ENCODE measurements at regions not wholly inside any gene's neighbourhood (a gene's known extent, or its start where the extent isn't known, plus 50 kb on each side); places are given as distances from the start of the nearest gene placed in this dataset.

DNA sequence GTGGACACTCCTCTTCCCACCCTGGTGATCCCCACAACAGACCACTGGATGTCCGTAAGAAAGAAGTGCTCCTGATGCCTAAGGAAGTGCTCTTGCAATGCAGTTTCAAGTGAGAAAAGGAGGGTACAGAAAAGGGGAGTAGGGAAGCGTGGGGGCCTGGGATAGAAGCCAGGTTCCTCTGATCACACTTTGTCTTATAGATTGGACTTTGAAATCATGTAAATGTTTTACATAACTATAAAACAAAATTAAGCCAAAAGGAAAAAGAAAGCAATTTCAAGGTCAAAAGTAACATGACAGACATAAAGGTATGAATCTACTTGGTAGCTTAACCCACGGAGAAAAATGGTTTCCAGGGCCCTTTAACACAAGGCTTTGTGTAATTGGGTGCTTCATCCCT lies 107.3 kb upstream of the TRPM1 start:
- no peak for TF ChIP-seq CTCF (IDR thresholded peaks at IDR 0.05; ENCODE audit: low read depth, low read length)
- no peak overlapping the region for H3K4me3 ChIP-seq (replicated peaks in 1 of 2; ENCODE audit: low read depth in 2 of 2, low read length in 2 of 2)
- no peak for DNase-seq (ENCODE audit: low read depth in 2 of 2)

- no peak for DNase-seq (ENCODE audit: low read depth in 2 of 2)
- no peak for TF ChIP-seq CTCF (IDR thresholded peaks at IDR 0.05; ENCODE audit: low read depth, low read length)
Observed at GRCh38 chr15:31211353-31211752, 109.8 kb upstream of the TRPM1 start.

DNA sequence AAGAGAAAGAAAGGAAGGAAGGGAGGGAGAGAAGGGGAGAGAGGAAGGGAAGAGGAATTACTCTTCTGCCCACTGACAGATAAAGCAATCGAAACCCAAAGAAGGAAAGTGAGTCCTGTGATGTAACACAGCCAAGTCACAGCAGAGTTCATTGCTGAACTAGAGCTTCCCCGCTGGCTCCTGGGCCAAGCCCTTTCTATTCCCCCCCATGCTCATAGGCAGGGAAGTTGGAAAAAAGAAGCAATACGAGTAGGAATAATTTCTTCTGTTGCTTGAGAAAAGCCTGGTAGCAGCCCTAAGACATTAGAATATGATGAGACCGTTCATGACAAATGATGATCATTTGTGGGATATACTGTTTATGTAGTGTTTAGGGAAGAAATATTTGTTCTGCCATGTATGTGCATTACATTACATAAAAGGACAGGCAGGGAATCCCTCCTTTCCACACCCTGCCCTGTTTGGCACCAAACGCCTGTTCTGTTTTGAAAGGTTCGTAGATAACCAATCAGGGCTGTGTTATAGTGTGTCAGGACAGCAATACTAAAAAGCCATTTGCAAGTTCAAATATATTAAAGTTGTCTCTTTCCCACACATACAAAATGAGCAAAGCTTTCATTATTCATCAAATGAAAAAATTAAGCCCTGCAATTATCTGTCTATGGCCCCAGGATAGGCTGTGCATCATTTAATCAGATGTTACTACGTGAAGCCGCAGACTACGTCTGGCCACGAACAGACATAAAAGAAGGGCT lies 111.0 kb upstream of the TRPM1 start:
- no peak overlapping the region for H3K4me3 ChIP-seq (replicated peaks in 1 of 2; ENCODE audit: low read depth in 2 of 2, low read length in 2 of 2)
- TF ChIP-seq CTCF (IDR thresholded peaks at IDR 0.05; ENCODE audit: low read depth, low read length), result no peak
- DNase-seq (ENCODE audit: low read depth in 2 of 2), result peak in 1 of 2 donors; percentile 39

More at GRCh38 chr15:31211353-31211752, 109.8 kb upstream of the TRPM1 start:
- H3K4me3 ChIP-seq (replicated peaks in 1 of 2; ENCODE audit: low read depth in 2 of 2, low read length in 2 of 2), result no peak overlapping the region

- no peak for DNase-seq (ENCODE audit: low read depth in 2 of 2)
Observed at GRCh38 chr15:31214158-31214863, 112.3 kb upstream of the KLF13 start.

DNA sequence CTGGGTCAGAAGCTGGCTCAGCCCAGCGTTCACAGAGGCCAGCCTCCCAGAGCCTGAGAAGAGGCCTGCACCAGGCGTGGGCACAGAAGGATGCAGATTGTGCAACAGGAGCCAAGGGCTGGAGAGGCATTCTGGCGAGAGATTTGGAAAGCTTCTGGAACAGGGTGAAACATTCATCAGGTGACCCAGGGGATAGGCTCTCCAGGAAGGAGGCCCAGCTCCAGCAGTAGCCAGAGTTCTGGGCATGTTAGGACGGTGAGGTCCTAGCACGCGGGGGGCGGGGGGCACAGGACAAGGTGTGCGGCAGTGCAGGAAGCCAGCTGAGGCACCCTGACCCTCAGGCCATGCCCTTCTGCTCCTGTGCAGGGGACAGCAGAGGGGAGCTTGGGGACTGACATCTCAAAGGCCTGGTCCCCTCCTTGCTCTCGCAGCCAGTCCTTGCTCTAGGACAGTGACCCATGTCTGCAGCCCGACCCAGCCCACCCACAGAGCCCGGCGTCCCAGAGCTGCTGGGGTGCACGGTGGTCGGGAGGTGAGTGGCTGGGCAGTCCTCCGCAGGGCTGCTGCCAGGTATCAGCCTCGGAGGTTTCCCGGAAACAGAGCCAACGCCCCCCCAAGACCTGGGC lies 111.7 kb upstream of the KLF13 start:
- no peak for TF ChIP-seq CTCF (IDR thresholded peaks at IDR 0.05; ENCODE audit: low read depth, low read length)
- H3K4me3 ChIP-seq (replicated peaks in 1 of 2; ENCODE audit: low read depth in 2 of 2, low read length in 2 of 2), result peak overlapping the region in 1 of 2 donors; percentile 38
- DNase-seq (ENCODE audit: low read depth in 2 of 2), result peak; percentile 48 to 89

More at GRCh38 chr15:31214158-31214863, 112.3 kb upstream of the KLF13 start:
- no peak overlapping the region for H3K4me3 ChIP-seq (replicated peaks in 1 of 2; ENCODE audit: low read depth in 2 of 2, low read length in 2 of 2)
- TF ChIP-seq CTCF (IDR thresholded peaks at IDR 0.05; ENCODE audit: low read depth, low read length), result no peak

DNA sequence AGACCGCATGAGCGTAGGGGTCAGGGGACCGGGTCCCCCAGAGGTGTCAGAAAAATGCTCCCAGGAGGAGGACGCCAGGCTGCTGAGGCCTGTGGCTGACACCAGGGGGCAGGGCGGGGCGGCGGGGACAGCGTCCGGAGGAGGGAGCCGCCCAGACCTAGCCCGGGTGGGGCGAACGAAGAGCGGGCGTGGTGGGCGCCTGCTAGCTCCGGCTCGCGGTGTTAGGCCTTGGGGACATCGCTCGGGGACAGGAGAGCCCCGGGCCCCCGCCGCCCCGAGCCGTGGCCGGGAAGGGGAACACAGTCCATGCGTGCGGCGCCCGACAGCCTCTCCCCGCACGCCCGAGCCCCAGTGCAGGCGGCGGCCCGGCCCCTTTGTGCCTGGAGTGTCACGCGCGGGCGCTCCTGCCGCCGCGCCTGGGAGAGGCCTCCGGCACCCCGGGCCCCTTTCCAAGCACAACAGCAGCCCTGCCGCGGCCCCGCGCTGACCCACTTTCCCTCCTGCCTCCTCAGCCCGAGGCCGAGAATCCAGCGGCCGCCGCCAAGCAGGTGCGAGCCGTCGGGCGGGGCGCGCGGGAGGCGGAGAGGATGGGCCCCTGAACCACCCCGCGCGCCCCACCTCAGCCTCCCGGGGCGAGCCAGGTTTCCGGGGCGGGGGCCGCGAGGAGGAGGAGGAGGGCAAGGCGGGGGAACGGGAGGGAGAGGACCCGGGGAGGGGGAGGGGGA lies 111.0 kb upstream of the KLF13 start:
- DNase-seq (ENCODE audit: low read depth in 2 of 2), result peak; percentile 58 to 78
- TF ChIP-seq CTCF (IDR thresholded peaks at IDR 0.05; ENCODE audit: low read depth, low read length), result peak; percentile 74
- H3K4me3 ChIP-seq (replicated peaks in 1 of 2; ENCODE audit: low read depth in 2 of 2, low read length in 2 of 2), result peak overlapping the region; percentile 5 to 38

Measured in cardiac fibroblast (primary cell).